PC-3 (cell line): ENCODE measurements at regions not wholly inside any gene's neighbourhood (a gene's known extent, or its start where the extent isn't known, plus 50 kb on each side); places are given as distances from the start of the nearest gene placed in this dataset.

Experiments
- ATAC-seq: fragments of 200-7000 bp; cut with Tn5 transposase; 2 replicates; pipeline ENCODE4 v1.9.1; 2020; ENCODE audit warnings: mild to moderate bottlenecking, moderate library complexity
- BruUV-seq: library from RNA; stranded (reverse); fragments of 400-500 nt; replicated peaks from 2 replicates; lab custom pipeline; 2021; lab: Mats Ljungman, UMichigan
- CTCF ChIA-PET: fragments of 300-600 bp; sonication (Branson Sonifier 250); formaldehyde crosslinking; loops from one replicate; lab custom pipeline; 2022; ENCODE audit warnings: antibody characterized with exemption; lab: Charles Lee
- POLR2A ChIA-PET: fragments of 300-600 bp; sonication (Branson Sonifier 250); formaldehyde crosslinking; loops from one replicate; lab custom pipeline; 2022; ENCODE audit warnings: antibody characterized with exemption; ENCODE audit not compliant: unreplicated experiment; lab: Charles Lee
- DNase-seq: peaks from one replicate; pipeline ENCODE4 v3.0.0-alpha.2; 2015
- H2AFZ ChIP-seq: fragments of 300-600 bp; sonication (generic); 2 replicates; pipeline ENCODE4 v1.6.0; 2016; ENCODE audit warnings: antibody characterized with exemption, low read length
- H3F3A ChIP-seq: fragments of 300-600 bp; sonication (generic); one replicate; pipeline ENCODE4 v1.6.0; 2017; ENCODE audit warnings: antibody characterized with exemption, low read length, control low read depth, mild to moderate bottlenecking; ENCODE audit not compliant: unreplicated experiment
- H3K27ac ChIP-seq: fragments of 300-600 bp; sonication (generic); 2 replicates; pipeline ENCODE4 v1.5.1; 2016; ENCODE audit warnings: mild to moderate bottlenecking, low read length
- H3K27me3 ChIP-seq: fragments of 300-600 bp; sonication (generic); 2 replicates; pipeline ENCODE4 v1.6.1; 2016; ENCODE audit warnings: low read length, mixed read lengths
- H3K36me3 ChIP-seq: fragments of 300-600 bp; sonication (generic); 2 replicates; pipeline ENCODE4 v1.6.1; 2016; ENCODE audit warnings: low read depth, mixed run types, low read length, mixed read lengths
- H3K4me1 ChIP-seq: fragments of 300-600 bp; sonication (generic); 2 replicates; pipeline ENCODE4 v1.5.1; 2016; ENCODE audit warnings: low read length; ENCODE audit not compliant: insufficient read depth
- H3K4me2 ChIP-seq: fragments of 300-600 bp; sonication (generic); 2 replicates; pipeline ENCODE4 v1.6.0; 2016; ENCODE audit warnings: low read length
- H3K4me3 ChIP-seq: fragments of 300-600 bp; sonication (generic); 2 replicates; pipeline ENCODE4 v1.5.1; 2016; ENCODE audit warnings: mild to moderate bottlenecking, low read length, mixed read lengths
- H3K79me2 ChIP-seq: fragments of 300-600 bp; sonication (generic); 2 replicates; pipeline ENCODE4 v1.6.1; 2017; ENCODE audit warnings: low read length, mixed read lengths
- H3K9ac ChIP-seq: fragments of 300-600 bp; sonication (generic); 2 replicates; pipeline ENCODE4 v1.6.0; 2016; ENCODE audit warnings: mild to moderate bottlenecking, low read length
- H3K9me2 ChIP-seq: fragments of 300-600 bp; sonication (generic); replicated peaks from 2 replicates; pipeline ENCODE4 v1.6.1; 2016; ENCODE audit warnings: mixed run types, low read length, mixed read lengths
- H3K9me3 ChIP-seq: fragments of 300-600 bp; sonication (generic); 2 replicates; pipeline ENCODE4 v1.6.1; 2016; ENCODE audit warnings: low read length, mixed read lengths
- H4K20me1 ChIP-seq: fragments of 300-600 bp; sonication (generic); 2 replicates; pipeline ENCODE4 v1.6.1; 2016; ENCODE audit warnings: low read length, mixed read lengths
- CTCF ChIP-seq: fragments of 300-600 bp; sonication (generic); conservative IDR thresholded peaks from 2 replicates; pipeline ENCODE4 v1.5.1; 2017; ENCODE audit warnings: antibody characterized with exemption, low read depth, mild to moderate bottlenecking, low read length
- EZH2 ChIP-seq: fragments of 300-600 bp; sonication (generic); IDR thresholded peaks from one replicate; pipeline ENCODE4 v1.6.1; 2017; ENCODE audit warnings: antibody characterized with exemption, mild to moderate bottlenecking, low read length; ENCODE audit not compliant: unreplicated experiment
- EZH2phosphoT487 ChIP-seq: fragments of 300-600 bp; sonication (generic); IDR thresholded peaks from 2 replicates; pipeline ENCODE4 v1.6.1; 2018; ENCODE audit warnings: mild to moderate bottlenecking, antibody characterized with exemption, low read length, borderline replicate concordance
- intact Hi-C: fragments of 100-400 bp; cut with micrococcal nuclease; formaldehyde crosslinking; loops from 2 replicates; pipeline ENCODE4 v1.9.0; 2023

DNA sequence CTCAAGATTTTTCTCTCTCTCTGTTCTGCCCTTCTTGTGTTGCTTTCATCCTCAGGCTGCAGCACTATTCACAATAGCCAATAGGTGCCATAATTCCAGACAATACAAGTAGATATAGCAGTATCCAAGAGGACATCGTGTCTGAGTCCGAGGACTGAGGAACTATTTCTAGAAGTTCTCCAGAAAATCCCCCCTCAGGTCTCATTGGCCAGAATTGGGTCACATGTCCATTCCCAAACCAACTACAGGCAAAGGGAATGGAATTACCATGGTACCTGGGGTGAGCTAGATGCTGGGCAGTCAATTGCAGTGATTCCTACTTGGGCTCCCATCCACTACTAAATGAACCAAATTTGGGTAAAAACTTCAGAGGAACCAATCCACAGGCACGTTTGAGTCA, 301.9 kb upstream of the RASGEF1B start:
- Histone ChIP-seq H3K9me3 (no peaks in the 10 kb centered on the region), H3K4me1 (no peaks in the 10 kb centered on the region), H3K27me3 (peaks cover 7% of the 10 kb centered on the region; the same call in 1 of the 2 replicates), H2AFZ (no peak overlapping the region), H3K4me3 (no peak overlapping the region), H3K9ac (no peak overlapping the region), H3K9me2 (no peaks in the 10 kb centered on the region), H3K79me2 (no peaks in the 10 kb centered on the region), H3K36me3 (no peaks in the 10 kb centered on the region), H3K27ac (no peak overlapping the region), H4K20me1 (no peaks in the 10 kb centered on the region), H3F3A (no peaks in the 10 kb centered on the region), H3K4me2 (no peak overlapping the region)
- ChIA-PET POLR2A (no interaction called here), CTCF (no interaction called here)
- no peak for ATAC-seq
- TF ChIP-seq CTCF (no peak), EZH2phosphoT487 (no peak), EZH2 (no peak)
- intact Hi-C loops: no loop called here
- no TSS peak for BruUV-seq
- DNase-seq: no peak

GRCh38 chr4:81771721-81772120, 300.0 kb upstream of the RASGEF1B start:
- H3K36me3 ChIP-seq: no peaks in the 10 kb centered on the region
- CTCF ChIA-PET: no interaction called here
- no TSS peak for BruUV-seq

More at GRCh38 chr4:81771721-81772120, 300.0 kb upstream of the RASGEF1B start:
- Histone ChIP-seq H3F3A (no peaks in the 10 kb centered on the region), H3K9ac (no peak overlapping the region), H3K27me3 (peaks cover 7% of the 10 kb centered on the region; the same call in 1 of the 2 replicates), H3K4me2 (no peak overlapping the region), H3K4me1 (no peaks in the 10 kb centered on the region), H3K79me2 (no peaks in the 10 kb centered on the region), H3K9me3 (no peaks in the 10 kb centered on the region), H4K20me1 (no peaks in the 10 kb centered on the region), H3K4me3 (no peak overlapping the region), H3K9me2 (no peaks in the 10 kb centered on the region), H3K27ac (no peak overlapping the region), H2AFZ (no peak overlapping the region)
- POLR2A ChIA-PET: no interaction called here
- TF ChIP-seq CTCF: no peak
- no peak for TF ChIP-seq EZH2phosphoT487
- TF ChIP-seq EZH2: no peak
- no peak for DNase-seq
- intact Hi-C loops: no loop called here
- no peak for ATAC-seq
